ENCODE measurements at regions not wholly inside any gene's neighbourhood (a gene's known extent, or its start where the extent isn't known, plus 50 kb on each side); places are given as distances from the start of the nearest gene placed in this dataset.

DNA sequence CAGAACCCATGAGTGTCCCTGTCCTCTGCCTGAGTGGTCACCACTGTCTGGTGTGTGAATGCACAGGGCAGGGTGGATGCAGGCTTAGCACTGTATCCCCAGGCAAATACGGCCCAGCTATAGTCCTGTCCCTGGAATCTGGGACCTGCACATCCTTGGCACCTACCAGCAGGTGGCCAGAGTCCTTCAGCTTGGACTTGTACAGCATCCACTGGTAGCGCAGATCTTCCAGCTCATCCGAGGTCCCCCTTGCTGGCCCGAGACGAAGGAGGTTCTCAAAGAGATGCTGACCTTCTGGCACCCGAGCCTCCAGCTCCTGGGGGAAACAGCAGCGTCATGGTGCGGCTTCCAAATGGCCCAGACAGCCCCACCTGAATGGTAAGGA lies 83.4 kb downstream of the SYNE3 start:
- Histone ChIP-seq H3K4me1 (replicated peaks) (no peaks in the 10 kb centered on the region), H3K9me3 (no peaks in the 10 kb centered on the region), H3K27ac (no peak overlapping the region), H3K36me3 (no peaks in the 10 kb centered on the region), H3K27me3 (replicated peaks; ENCODE audit: insufficient read depth) (no peaks in the 10 kb centered on the region), H3K4me3 (no peak overlapping the region)
- intact Hi-C loops (cut with DNase I), result loop anchor here (10.0 kb wide), 1 partner anchor 328 kb away; no protein-coding TSS in a partner anchor
- TF ChIP-seq, protein P1, sequence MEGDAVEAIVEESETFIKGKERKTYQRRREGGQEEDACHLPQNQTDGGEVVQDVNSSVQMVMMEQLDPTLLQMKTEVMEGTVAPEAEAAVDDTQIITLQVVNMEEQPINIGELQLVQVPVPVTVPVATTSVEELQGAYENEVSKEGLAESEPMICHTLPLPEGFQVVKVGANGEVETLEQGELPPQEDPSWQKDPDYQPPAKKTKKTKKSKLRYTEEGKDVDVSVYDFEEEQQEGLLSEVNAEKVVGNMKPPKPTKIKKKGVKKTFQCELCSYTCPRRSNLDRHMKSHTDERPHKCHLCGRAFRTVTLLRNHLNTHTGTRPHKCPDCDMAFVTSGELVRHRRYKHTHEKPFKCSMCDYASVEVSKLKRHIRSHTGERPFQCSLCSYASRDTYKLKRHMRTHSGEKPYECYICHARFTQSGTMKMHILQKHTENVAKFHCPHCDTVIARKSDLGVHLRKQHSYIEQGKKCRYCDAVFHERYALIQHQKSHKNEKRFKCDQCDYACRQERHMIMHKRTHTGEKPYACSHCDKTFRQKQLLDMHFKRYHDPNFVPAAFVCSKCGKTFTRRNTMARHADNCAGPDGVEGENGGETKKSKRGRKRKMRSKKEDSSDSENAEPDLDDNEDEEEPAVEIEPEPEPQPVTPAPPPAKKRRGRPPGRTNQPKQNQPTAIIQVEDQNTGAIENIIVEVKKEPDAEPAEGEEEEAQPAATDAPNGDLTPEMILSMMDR (IDR thresholded peaks at IDR 0.05), result no peak
- TF ChIP-seq POLR2A (IDR thresholded peaks at IDR 0.05), result no peak
- WGBS, result 100% methylated on average over 7 of the region's 8 CpGs
- DNase-seq (ENCODE audit: low spot score), result no peak

DNA sequence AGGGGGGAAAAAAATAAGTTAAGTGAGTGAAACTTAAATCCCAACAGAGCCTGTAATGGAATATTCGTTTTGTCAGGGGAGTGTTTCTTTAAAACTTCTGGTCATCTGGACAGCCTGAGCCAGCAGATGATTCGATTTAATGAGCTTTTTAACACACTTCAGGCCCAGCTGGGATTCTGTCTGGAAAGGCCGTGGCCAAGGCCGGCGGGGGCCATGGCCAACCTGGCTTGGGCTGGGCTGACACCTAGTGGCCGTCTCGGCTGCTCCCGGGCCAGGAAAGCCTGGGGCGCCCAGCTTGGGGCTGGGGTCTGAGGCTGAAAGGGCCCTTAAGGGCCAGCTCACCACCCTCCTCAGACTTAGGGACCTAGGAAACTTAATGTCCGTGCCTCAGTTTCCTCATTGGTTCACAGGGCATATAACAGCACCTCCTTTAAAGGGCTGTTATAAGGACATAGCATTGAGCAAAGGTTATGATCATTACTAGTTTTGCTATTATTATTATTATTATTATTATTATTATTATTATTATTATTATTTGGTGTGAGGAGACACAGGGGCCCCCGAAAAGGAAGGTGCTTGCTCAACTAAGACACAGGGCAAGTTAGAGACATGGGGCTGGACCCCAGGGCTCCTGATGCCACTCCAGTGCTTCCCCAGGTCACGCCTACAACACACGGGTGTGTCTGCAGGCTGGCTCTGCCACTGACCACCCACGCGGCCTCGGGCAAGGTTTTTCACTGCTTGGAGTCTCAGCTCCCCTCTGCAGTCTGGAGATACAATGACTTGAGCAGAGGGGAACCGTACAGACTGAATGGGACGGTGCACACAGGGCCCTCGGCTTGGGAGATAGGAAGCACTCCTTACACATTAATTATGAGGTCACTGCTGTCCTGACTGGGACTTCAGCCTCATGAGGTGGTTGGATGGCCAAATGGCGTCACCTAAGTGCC lies 84.0 kb downstream of the SYNE3 start:
- peak; percentile 36 for DNase-seq (ENCODE audit: low spot score)
- Histone ChIP-seq H3K27me3 (replicated peaks; ENCODE audit: insufficient read depth) (no peaks in the 10 kb centered on the region), H3K36me3 (no peaks in the 10 kb centered on the region), H3K4me3 (no peak overlapping the region), H3K4me1 (replicated peaks) (no peaks in the 10 kb centered on the region), H3K27ac (no peak overlapping the region), H3K9me3 (no peaks in the 10 kb centered on the region)
- TF ChIP-seq POLR2AphosphoS5 (IDR thresholded peaks at IDR 0.05) (peak; percentile 29), POLR2A (IDR thresholded peaks at IDR 0.05) (no peak)
- TF ChIP-seq, protein P1 (IDR thresholded peaks at IDR 0.05), result peak; percentile 72 to 88 (median 76)
- intact Hi-C loops (cut with DNase I), result loop anchor here (10.0 kb wide), 1 partner anchor 328 kb away; no protein-coding TSS in a partner anchor
- 45% methylated on average over 20 of the region's 20 CpGs for WGBS

DNA sequence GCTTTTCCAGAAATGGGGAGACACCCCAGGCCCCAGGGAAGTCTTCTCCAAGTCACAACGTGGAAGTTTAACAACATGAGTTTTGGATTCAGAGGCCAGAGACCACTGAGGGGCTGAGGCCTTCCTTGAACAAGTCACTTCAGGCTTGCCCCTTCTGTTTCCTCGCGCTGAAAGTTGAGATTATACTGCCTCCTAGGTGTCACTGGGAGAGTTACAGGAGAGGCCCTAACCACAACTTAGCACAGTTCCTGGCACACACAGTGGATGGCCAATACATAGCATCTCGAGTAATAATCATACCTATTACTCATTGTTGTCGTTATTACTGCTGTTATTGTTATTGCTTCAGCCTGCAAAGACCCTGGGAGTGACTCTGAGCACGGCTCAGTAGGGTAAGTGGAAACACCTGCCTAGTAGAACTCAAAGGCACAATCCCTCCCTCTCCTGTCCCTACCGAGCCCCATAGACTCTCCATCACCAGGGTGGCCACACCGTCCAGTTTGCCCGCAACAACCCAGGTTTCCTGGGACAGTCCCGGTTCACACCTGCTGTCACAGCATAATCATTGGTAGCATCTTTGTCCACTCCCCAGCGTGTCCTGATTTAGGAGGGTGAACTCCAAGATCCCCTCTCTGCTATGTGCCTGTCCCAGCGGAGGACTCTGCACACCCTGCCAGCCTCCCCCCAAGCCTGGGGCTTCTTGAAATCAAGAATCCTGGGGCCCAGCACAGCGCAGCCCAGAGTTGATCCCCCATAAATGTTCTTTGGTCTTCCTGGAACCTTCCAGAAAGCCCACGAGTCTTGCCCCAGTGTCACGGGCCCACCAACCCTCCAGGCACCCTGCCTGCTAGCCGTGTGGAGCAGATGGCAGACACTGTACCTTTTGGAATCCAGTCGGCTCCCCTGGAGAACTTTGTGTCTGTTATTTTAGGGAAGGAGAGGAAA lies 85.0 kb downstream of the SYNE3 start:
- Histone ChIP-seq H3K27ac (no peak overlapping the region), H3K36me3 (no peaks in the 10 kb centered on the region), H3K27me3 (replicated peaks; ENCODE audit: insufficient read depth) (no peaks in the 10 kb centered on the region), H3K4me1 (replicated peaks) (no peaks in the 10 kb centered on the region), H3K4me3 (no peak overlapping the region), H3K9me3 (no peaks in the 10 kb centered on the region)
- peak; percentile 26 for DNase-seq (ENCODE audit: low spot score)
- TF ChIP-seq, protein P1 (IDR thresholded peaks at IDR 0.05), result peak; percentile 26 to 69 (median 46)
- TF ChIP-seq POLR2A (IDR thresholded peaks at IDR 0.05), result no peak
- TF ChIP-seq POLR2AphosphoS5 (IDR thresholded peaks at IDR 0.05), result no peak
- intact Hi-C loops (cut with DNase I), result loop anchor here (2.0 to 10.0 kb wide), 2 partner anchors 257 to 327 kb away; no protein-coding TSS in a partner anchor
- WGBS, result 70% methylated on average over 17 of the region's 17 CpGs

DNA sequence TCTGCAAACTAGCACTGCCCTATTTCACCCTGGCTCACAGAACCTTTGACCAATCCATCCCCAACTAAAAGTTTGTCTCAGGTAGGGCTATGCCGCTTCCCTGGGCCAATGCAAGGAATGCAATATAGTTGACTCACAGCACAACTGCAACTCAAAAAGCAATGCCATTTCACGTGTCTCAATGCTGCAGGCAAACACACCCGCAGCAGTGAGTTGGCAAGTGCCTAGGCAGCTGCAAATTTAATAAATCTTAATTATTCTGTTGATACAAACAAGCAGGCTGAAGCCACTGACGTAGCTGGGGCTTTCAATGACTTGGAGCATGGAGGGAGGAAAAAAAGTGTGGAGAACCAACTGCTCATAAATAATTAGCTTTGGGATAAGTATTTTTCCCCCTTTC lies 87.9 kb downstream of the SYNE3 start:
- WGBS, result 89% methylated on average over 4 of the region's 4 CpGs
- DNase-seq (ENCODE audit: low spot score), result no peak
- H3K27ac ChIP-seq, result no peak overlapping the region
- no peaks in the 10 kb centered on the region for H3K9me3 ChIP-seq
- intact Hi-C loops (cut with DNase I), result no loop called here
- no peak overlapping the region for H3K4me3 ChIP-seq
- H3K27me3 ChIP-seq (replicated peaks; ENCODE audit: insufficient read depth), result no peaks in the 10 kb centered on the region
- H3K4me1 ChIP-seq (replicated peaks), result no peaks in the 10 kb centered on the region
- TF ChIP-seq, protein P1 (IDR thresholded peaks at IDR 0.05), result no peak
- no peak for TF ChIP-seq POLR2AphosphoS5 (IDR thresholded peaks at IDR 0.05)
- TF ChIP-seq POLR2A (IDR thresholded peaks at IDR 0.05), result no peak
- H3K36me3 ChIP-seq, result no peaks in the 10 kb centered on the region

Measured in prostate gland (tissue), 2 donors.